ENCODE measurements at regions not wholly inside any gene's neighbourhood (a gene's known extent, or its start where the extent isn't known, plus 50 kb on each side); places are given as distances from the start of the nearest gene placed in this dataset.
"Not testable (repeated sequence)": the region's sequence is repeated elsewhere in the genome, so short reads cannot be mapped to it uniquely, and the experiment has no call there.

- Mint-ChIP-seq H3K4me1 (no peaks in the 10 kb centered on the region), H3K36me3 (ENCODE audit: low read depth) (no peaks in the 10 kb centered on the region), H3K9me3 (no peaks in the 10 kb centered on the region), H3K4me3 (no peak overlapping the region), H3K27ac (no peak overlapping the region), H3K27me3 (no peaks in the 10 kb centered on the region)
- DNase-seq, result no peak
- ChIA-PET POLR2A (no interaction called here), CTCF (no interaction called here)
Measured at GRCh38 chr3:163563485-163563884, 1514.8 kb downstream of the SI start.

GRCh38 chr3:163562625-163563024, 1515.7 kb downstream of the SI start:
- Mint-ChIP-seq H3K27me3 (no peaks in the 10 kb centered on the region), H3K4me1 (no peaks in the 10 kb centered on the region), H3K27ac (no peak overlapping the region), H3K9me3 (no peaks in the 10 kb centered on the region), H3K36me3 (ENCODE audit: low read depth) (no peaks in the 10 kb centered on the region), H3K4me3 (no peak overlapping the region)
- ChIA-PET CTCF (no interaction called here), POLR2A (no interaction called here)
- no peak for DNase-seq

GRCh38 chr3:163561151-163561550, 1517.1 kb downstream of the SI start:
- no peaks in the 10 kb centered on the region for H3K27me3 Mint-ChIP-seq
- POLR2A ChIA-PET, result no interaction called here

GRCh38 chr3:163560459-163560858, 1517.8 kb downstream of the SI start:
- H3K27ac Mint-ChIP-seq, result no peak overlapping the region

More at GRCh38 chr3:163561151-163561550, 1517.1 kb downstream of the SI start:
- CTCF ChIA-PET, result no interaction called here
- H3K9me3 Mint-ChIP-seq, result no peaks in the 10 kb centered on the region
- no peak for DNase-seq
- H3K27ac Mint-ChIP-seq, result no peak overlapping the region
- H3K4me3 Mint-ChIP-seq, result no peak overlapping the region
- H3K36me3 Mint-ChIP-seq (ENCODE audit: low read depth), result no peaks in the 10 kb centered on the region
- no peaks in the 10 kb centered on the region for H3K4me1 Mint-ChIP-seq

GRCh38 chr3:163556813-163557523, 1521.3 kb downstream of the SI start:
- H3K4me1 Mint-ChIP-seq, result no peaks in the 10 kb centered on the region
- H3K4me3 Mint-ChIP-seq, result no peak overlapping the region
- H3K27me3 Mint-ChIP-seq, result no peaks in the 10 kb centered on the region
- no peak overlapping the region for H3K27ac Mint-ChIP-seq
- ChIA-PET CTCF (no interaction called here), POLR2A (no interaction called here)
- no peaks in the 10 kb centered on the region for H3K9me3 Mint-ChIP-seq
- no peaks in the 10 kb centered on the region for H3K36me3 Mint-ChIP-seq (ENCODE audit: low read depth)
- DNase-seq, result no peak

More at GRCh38 chr3:163560459-163560858, 1517.8 kb downstream of the SI start:
- Mint-ChIP-seq H3K27me3 (no peaks in the 10 kb centered on the region), H3K9me3 (no peaks in the 10 kb centered on the region), H3K4me3 (no peak overlapping the region), H3K4me1 (no peaks in the 10 kb centered on the region), H3K36me3 (ENCODE audit: low read depth) (no peaks in the 10 kb centered on the region)
- DNase-seq, result no peak
- POLR2A ChIA-PET, result no interaction called here
- CTCF ChIA-PET, result no interaction called here

- no peaks in the 10 kb centered on the region for H3K4me1 Mint-ChIP-seq
- peaks cover 5% of the 10 kb centered on the region for H3K9me3 Mint-ChIP-seq
- DNase-seq, result no peak
- H3K36me3 Mint-ChIP-seq (ENCODE audit: low read depth), result no peaks in the 10 kb centered on the region
- H3K27me3 Mint-ChIP-seq, result no peaks in the 10 kb centered on the region
- ChIA-PET CTCF (no interaction called here), POLR2A (no interaction called here)
- H3K27ac Mint-ChIP-seq, result no peak overlapping the region
- no peak overlapping the region for H3K4me3 Mint-ChIP-seq
Measured at GRCh38 chr3:163555918-163556317, 1522.4 kb downstream of the SI start.

GRCh38 chr3:163552659-163552966, 1525.7 kb downstream of the SI start:
- H3K27me3 Mint-ChIP-seq, result no peaks in the 10 kb centered on the region
- H3K27ac Mint-ChIP-seq, result no peak overlapping the region
- ChIA-PET POLR2A (no interaction called here), CTCF (no interaction called here)
- H3K4me1 Mint-ChIP-seq, result no peaks in the 10 kb centered on the region
- H3K36me3 Mint-ChIP-seq (ENCODE audit: low read depth), result no peaks in the 10 kb centered on the region
- no peak for DNase-seq
- peaks cover 5% of the 10 kb centered on the region for H3K9me3 Mint-ChIP-seq
- no peak overlapping the region for H3K4me3 Mint-ChIP-seq

GRCh38 chr3:163551915-163552658, 1526.2 kb downstream of the SI start:
- H3K4me1 Mint-ChIP-seq; POLR2A ChIA-PET; DNase-seq; H3K36me3 Mint-ChIP-seq (ENCODE audit: low read depth); H3K27ac Mint-ChIP-seq; CTCF ChIA-PET; H3K9me3 Mint-ChIP-seq; H3K27me3 Mint-ChIP-seq; H3K4me3 Mint-ChIP-seq: not testable (repeated sequence)

- H3K27me3 Mint-ChIP-seq, result no peaks in the 10 kb centered on the region
- CTCF ChIA-PET, result no interaction called here
- no peak overlapping the region for H3K4me3 Mint-ChIP-seq
- POLR2A ChIA-PET, result no interaction called here
- no peaks in the 10 kb centered on the region for H3K4me1 Mint-ChIP-seq
- peaks cover 5% of the 10 kb centered on the region for H3K9me3 Mint-ChIP-seq
- H3K36me3 Mint-ChIP-seq (ENCODE audit: low read depth), result no peaks in the 10 kb centered on the region
- no peak for DNase-seq
- H3K27ac Mint-ChIP-seq, result no peak overlapping the region
Measured at GRCh38 chr3:163548015-163548414, 1530.3 kb downstream of the SI start.

GRCh38 chr3:163547014-163547685, 1531.1 kb downstream of the SI start:
- CTCF ChIA-PET, result no interaction called here
- DNase-seq, result no peak
- Mint-ChIP-seq H3K27ac (no peak overlapping the region), H3K36me3 (ENCODE audit: low read depth) (no peaks in the 10 kb centered on the region), H3K27me3 (no peaks in the 10 kb centered on the region), H3K4me3 (no peak overlapping the region), H3K9me3 (peaks cover 5% of the 10 kb centered on the region), H3K4me1 (no peaks in the 10 kb centered on the region)
- POLR2A ChIA-PET, result no interaction called here

- no peaks in the 10 kb centered on the region for H3K9me3 Mint-ChIP-seq
- DNase-seq, result no peak
- H3K4me1 Mint-ChIP-seq, result no peaks in the 10 kb centered on the region
- H3K27me3 Mint-ChIP-seq, result no peaks in the 10 kb centered on the region
- POLR2A ChIA-PET, result no interaction called here
- no peaks in the 10 kb centered on the region for H3K36me3 Mint-ChIP-seq (ENCODE audit: low read depth)
- CTCF ChIA-PET, result no interaction called here
- H3K4me3 Mint-ChIP-seq, result no peak overlapping the region
- no peak overlapping the region for H3K27ac Mint-ChIP-seq
Measured at GRCh38 chr3:163543662-163544061, 1534.6 kb downstream of the SI start.

GRCh38 chr3:163541629-163542028, 1536.7 kb downstream of the SI start:
- H3K36me3 Mint-ChIP-seq (ENCODE audit: low read depth), result no peaks in the 10 kb centered on the region
- ChIA-PET POLR2A (no interaction called here), CTCF (no interaction called here)
- H3K4me1 Mint-ChIP-seq, result no peaks in the 10 kb centered on the region
- H3K27ac Mint-ChIP-seq, result no peak overlapping the region
- H3K9me3 Mint-ChIP-seq, result no peaks in the 10 kb centered on the region
- no peak for DNase-seq
- H3K27me3 Mint-ChIP-seq, result no peaks in the 10 kb centered on the region
- H3K4me3 Mint-ChIP-seq, result no peak overlapping the region

- Mint-ChIP-seq H3K36me3 (ENCODE audit: low read depth) (no peaks in the 10 kb centered on the region), H3K27ac (no peak overlapping the region), H3K4me1 (no peaks in the 10 kb centered on the region), H3K9me3 (no peaks in the 10 kb centered on the region), H3K27me3 (no peaks in the 10 kb centered on the region), H3K4me3 (no peak overlapping the region)
- DNase-seq, result no peak
- ChIA-PET POLR2A (no interaction called here), CTCF (no interaction called here)
Measured at GRCh38 chr3:163538387-163538786, 1539.9 kb downstream of the SI start.

GRCh38 chr3:163533381-163533780, 1544.9 kb downstream of the SI start:
- Mint-ChIP-seq H3K4me3 (no peak overlapping the region), H3K27me3 (no peaks in the 10 kb centered on the region), H3K9me3 (no peaks in the 10 kb centered on the region), H3K4me1 (no peaks in the 10 kb centered on the region), H3K36me3 (ENCODE audit: low read depth) (no peaks in the 10 kb centered on the region), H3K27ac (no peak overlapping the region)
- no peak for DNase-seq
- POLR2A ChIA-PET, result no interaction called here
- CTCF ChIA-PET, result no interaction called here

Measured in activated CD4-positive, alpha-beta T cell treated with anti-CD3 and anti-CD28 coated beads, Interleukin-2, amount 10 ng/mL, durations not matched to agents 7 days and 5 days (primary cell).